Fibroblast of peridontal ligament (primary cell): ENCODE measurements at regions not wholly inside any gene's neighbourhood (a gene's known extent, or its start where the extent isn't known, plus 50 kb on each side); places are given as distances from the start of the nearest gene placed in this dataset.
A peak's percentile ranks its signal among the peaks of the same experiment; 100 is the strongest.

Experiments used
- DNase-seq: peaks from one replicate; pipeline ENCODE4 v3.0.0-alpha.2; 2010; ENCODE audit errors: extremely low read depth

DNA sequence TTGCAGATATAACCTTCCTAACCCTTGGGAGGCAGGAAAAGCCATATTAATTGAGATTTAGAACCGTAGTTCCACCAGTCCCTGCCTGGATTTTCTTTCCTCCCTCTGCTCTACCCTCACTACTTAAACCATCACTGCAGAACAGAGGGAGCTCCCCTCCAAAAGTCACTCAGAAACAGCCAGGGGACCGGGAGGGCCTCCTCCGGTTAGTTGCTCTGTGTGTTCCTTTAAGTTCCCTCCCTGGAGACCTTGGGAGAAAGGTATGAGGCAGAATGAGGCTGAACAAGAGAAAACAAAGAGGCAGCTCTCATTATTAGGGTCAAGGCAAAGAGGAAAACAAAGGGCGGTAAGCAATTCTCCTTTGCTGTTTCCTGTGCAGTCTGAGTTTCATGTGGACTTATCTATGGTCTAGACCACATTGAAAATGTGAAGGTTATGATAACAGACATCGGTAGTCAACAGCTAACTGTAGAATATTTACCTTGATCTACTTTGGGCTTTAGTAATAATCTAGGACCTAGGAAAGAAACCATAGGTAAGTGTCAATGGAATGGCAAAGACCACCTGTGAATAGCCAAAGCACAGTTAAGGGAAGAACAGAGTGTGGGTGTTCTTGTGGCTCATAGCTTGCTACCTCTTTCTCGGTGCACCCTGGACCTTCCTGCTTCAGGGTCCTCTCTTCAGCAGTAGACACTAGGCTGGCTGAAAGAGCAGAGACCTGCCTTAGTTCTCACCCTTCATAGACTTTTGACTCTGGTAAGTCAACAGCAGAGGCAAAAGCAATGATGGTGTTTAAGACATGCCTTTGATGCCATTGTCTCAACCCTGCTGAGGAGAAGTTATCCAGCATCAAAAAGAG is 250.9 kb upstream of the CITED2 start:
- DNase-seq, result no peak

DNA sequence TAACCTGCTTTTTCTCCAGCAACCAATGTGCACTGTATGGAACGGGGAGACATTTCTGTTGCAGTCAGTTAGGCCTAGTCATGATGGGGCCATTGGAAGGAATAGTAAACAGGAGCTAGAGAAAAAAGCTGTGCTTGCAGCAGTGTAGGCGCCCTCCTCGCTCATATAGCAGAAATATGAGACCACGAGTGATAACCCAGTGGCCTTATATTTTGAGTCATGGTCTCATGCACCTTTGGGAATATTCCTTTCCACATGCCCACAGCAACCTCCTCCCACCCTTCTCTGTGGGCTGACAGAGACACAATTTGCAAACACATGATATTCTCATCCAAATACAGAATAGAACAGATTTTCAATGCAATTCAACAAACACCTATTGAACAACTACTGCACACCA is 248.9 kb upstream of the CITED2 start:
- no peak for DNase-seq

DNA sequence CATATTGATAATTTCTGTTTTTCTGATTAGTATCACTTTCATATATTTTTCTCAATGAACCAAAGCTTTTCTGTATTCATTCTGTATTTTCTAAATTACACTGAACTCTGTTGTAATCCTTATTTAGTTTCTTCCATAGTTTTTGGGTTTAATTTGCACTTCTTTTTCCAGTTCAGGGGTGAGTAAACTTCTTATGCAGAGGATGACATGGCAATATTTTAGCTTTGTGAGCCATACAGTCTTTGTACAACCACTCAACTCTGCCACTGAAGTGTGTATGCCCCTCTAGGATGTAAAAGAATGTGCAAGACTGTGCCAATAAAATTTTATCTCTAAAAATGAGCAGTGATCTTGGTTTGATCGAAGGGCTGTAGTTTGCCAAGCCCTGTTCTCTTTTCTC is 239.0 kb upstream of the CITED2 start:
- no peak for DNase-seq

DNA sequence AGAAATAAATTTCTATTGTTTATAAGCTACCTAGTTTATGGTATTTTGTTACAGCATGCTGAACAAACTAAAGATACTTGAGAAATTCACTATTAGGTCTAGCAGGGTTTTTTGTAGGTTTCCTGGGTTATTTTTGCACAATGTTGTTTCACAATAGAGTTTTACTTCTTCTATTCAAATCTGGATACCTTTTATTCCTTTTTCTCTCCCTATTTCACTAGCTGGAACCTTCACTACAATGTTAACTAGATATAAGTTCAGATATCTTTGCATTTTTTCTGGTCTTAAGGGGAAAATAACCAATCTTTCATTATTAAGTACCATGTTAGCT is 237.7 kb upstream of the CITED2 start:
- no peak for DNase-seq

DNA sequence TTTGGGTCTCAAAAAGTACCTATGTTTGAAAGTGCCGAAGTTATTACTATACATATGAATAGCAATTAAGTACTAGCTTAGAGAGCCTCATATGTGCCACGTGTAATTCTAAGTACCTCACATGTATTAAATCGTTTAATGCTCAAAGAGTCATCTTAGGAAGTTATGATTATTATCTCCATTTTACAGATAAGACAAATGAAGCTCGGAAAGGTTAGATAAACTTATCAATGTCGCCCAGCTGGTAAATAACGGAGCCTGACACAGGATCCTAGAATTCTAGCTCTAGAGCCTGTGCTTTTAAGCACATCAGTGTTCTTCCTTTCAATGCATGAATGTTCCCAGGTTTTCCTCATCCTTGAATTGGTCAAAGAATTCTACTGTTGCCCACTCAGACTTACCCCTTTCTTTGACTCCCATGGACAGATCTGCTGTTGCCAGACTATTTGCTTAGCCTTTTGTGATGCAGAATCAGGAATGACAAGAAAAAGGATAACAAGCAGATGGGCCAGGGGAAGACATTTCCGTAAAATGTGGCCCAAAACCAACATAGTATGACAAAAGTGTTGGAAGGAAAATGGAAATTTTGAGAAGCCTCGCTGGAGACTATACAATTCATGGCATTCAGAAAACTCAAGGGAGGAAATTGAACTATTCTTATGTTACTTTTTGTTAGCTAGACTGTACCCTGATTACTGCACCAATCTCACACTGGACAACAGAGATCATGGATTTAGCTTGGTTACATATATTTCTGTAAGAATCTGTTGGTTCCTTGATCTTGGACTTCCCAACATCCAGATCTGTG is 237.1 kb upstream of the CITED2 start:
- DNase-seq, result no peak

DNA sequence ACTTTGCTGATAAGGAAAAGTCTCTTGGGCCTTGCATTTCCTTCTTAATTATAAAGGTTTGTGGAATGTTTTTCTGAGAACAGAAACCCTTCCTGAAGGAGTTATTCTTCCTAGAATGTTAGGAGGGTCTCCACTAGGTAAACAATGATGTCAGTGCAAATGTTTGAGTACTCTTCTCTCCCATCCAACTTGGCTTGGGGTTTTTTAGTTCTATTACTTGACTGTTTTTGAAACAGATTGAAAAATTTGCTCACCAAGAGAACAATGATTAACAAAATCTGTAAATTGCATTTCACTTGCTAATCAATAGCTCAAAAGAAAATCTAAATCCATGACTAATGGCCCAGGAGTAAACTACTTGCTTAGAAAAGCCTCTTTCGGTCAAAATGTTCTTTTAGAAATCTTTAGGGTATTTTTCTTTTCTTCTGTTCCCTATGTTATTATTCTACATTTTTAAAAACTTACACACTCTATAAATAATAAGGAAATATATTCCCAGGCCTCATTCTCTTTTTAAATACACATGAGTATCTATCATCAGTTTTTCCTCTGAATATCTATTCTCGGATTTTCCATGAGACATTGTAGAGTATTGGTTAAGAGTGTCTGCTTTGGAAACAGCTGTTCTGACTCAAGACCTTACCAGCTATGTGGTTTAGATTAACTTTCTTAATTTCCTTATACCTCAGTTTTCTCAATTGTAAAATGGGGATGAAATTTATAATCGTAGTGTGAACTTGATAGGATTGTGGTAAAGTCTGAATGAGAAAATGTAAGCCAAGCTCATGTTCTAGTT is 234.2 kb upstream of the CITED2 start:
- DNase-seq, result peak; percentile 80

DNA sequence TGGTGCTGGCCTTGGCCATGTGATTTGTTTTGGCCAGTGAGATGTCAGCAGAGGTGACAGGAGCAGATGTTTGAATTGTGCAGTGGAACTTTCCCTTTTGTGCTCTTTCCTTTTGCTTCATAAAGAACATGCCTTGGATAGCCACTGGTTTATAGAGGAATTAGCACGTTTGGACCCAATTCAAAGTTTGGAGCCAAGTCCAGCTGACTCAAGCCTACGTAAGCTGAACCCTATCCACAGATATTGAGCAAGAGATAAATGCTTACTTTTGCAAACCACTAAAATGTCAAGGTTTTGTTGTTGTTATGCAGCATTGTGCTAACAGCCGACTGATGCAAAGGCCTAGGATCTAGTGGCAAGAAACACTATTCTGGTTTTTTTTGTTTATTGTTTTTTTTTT is 230.9 kb upstream of the CITED2 start:
- peak; percentile 92 for DNase-seq

DNA sequence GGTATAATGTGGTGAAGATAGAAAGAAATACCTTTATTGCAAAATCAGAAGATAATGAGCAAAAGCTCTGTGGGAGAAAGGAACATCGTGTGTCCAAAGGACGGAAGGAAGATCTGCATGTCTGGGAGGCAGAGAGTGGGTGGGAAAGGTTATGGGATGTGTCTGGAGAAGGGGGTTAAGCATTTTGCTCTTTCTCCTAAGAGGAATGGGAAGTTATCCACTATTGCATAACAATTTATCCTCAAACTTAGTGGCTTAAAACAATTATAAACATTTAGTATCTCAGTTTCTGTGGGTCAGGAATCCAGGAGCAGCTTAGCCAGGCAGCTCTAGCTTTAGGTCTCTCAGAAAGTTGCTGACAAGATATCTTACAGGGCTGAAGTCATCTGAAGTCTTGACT is 229.1 kb upstream of the CITED2 start:
- no peak for DNase-seq

DNA sequence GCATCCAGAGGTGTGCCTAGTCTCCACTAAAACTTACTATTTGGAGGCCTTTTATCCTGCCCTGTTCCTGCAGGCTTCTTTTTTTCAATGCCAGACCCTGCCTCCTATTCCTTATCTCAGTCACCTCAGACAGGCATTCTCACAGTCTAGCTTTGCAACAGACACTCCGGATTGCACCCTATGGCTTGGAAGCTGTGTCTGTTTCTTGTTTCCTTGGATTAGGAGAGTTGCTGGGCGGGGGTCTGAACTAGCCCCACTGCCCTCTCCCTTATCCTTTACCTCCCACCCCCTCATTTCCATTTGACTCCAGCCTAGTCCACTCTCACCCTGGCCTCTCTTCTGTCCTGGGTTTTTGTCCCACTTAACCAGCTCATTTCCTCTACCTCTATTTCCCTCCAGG is 228.1 kb upstream of the CITED2 start:
- no peak for DNase-seq

DNA sequence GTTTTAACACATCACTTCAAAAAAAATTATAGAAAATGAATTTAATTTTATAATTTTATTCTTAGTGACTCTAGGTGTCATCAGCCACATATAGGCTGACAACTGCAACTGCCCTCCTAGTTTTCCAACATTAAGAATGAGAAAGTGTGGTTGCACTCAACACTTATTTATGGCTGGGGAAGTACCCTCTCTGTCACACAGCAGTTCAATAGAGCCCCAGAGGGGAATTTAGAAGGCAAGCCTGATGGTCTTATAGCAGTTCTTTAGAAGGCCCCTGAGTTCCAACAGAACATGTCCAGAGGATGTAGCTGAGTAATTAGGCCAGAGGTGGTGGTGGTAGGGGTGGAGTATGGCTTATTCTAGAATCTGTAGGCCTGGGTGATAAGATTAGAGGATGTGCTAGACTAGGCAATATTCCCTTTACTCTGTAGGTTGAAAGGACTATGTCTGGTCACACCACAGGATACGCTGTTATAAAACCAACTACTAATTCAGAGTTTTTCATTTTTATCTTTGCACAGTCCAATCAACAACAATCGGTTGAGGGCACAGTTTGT is 226.5 kb upstream of the CITED2 start:
- no peak for DNase-seq

DNA sequence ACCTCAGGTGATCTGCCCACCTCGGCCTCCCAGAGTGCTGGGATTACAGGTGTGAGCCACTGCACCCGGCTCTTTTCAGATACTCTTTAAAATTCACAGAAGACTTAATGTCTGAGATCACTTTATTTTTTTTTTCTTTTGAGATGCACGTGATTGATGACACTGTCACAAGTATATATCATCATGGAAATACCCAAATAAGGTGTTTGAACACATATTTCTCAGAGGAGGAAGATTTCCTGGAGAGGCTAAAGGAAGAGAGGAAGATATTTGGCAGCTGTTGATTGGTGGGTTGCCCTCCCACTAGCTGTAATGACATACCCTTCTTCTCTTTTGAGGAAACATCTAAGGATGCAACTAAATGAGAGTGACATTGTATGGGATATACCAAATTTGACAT is 225.9 kb upstream of the CITED2 start:
- DNase-seq, result no peak

DNA sequence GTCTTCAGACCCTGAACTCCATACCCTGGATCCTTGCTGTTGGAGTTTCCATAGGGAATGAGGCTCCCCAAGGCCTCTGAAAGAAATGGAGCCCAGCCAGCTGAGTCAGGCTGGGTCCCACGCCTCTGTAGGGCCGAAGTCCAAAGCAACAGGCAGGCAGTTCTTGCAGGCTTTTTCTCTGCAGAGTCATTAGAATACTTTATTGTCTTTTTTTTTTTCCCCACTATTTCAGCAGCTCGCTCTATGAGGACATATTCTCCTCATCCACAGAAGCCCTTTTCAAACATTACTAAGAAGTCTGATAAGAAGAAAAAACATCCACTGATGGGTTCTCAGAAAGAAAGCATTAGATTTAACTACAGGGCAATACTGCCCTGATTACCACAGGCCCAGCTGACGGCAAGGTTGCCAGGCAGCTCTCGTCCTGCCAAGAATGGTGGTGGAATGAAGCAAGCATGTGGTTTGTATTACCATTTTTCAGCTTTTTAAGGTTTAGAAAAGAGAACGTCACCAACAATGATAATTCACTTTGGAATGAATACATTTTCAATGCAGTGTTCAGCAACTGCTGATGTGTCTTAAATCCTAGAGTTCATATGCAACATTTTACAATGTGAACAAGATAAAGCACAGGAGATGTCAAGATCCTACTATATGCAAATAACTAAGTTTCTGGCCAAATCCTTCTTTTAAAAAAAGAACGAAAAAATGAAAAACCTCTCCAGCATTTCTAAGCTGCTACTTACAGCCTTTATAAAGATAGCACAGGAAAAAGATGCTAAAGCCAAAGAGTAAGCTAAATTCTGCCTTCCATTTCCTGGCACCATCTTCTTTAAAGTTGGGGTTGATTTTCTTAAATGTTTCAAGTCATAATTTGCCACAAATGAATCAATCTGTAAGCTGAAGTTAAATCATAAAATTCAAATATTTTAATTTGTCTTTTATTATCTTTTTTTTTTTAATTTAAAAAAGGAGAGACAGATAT is 223.6 kb upstream of the CITED2 start:
- DNase-seq, result peak; percentile 99

DNA sequence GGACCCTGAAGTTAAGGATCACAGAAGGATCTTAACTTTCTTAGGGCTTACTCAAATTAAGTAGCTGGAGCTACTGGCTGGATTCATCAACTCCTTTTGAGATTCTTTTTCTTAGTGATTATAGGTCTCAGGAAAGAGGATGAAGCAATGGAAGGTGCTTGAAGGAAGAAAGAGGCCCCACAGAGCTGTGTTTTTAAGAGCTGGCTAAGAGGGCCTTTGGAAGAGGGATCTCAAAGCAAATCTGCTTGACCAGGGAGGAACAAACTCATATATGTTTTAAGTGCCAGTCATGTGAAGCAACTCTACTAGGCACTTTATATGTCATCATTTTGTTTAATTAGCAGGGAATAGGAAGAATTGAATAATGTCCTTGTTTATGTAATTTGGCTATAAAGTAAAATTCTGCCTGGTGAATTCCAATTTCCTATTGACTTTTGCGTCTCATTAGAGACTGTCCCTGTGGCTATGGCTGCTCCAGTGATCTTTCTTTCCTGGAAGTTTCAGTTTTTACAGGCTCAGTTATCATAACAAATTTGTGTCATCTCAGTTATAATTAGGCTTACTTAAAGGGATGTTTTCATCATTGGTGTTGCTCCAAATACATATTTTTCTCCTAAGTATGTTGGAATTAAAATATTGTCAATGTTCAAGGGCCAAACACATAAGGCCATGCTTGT is 222.8 kb upstream of the CITED2 start:
- DNase-seq, result no peak

DNA sequence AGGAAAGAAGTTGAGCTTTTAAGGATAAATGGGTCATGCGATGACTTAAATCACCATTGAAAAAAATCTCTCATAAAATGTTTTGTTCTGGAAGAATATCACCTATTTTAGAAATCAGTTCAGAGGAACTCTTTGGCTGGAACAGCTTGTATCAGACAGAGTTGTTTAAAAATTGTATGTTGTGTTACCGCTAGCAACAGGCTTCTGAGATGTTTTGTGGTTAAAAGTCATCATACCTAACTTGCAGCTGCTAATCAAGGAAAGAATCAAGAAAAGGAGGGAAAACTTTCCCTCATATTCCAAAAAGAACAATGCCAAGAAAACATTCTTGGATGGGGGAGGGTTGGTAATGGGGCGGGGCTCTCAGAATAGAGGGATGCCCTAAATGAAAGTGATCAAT is 220.7 kb upstream of the CITED2 start:
- peak; percentile 79 for DNase-seq

DNA sequence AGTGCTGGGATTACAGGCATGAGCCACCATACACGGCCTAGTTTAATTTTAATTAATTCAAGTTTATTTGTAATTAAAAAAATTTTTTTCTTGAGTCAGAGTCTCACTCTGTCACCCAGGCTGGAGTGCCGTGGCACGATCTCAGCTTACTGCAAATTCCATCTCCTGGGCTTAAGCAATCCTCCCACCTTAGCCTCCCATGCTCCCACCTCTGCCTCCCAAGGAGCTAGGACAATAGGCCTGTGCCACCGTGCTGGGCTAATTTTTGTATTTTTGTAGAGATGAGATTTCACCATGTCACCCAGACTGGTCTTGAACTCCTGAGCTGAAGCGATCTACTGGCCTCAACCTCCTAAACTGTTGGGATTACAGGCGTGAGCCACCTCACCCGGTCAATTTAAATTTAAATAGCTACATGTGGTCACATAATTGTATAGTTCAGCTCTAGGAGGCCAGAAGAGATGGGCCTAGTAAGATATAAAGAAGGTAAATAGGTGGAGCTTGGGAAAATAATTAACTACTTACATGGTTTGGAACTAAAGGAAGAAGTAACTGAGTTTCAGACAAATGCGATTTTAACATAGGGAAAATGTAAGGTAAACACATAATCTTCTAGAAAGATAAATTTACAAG is 220.0 kb upstream of the CITED2 start:
- no peak for DNase-seq

DNA sequence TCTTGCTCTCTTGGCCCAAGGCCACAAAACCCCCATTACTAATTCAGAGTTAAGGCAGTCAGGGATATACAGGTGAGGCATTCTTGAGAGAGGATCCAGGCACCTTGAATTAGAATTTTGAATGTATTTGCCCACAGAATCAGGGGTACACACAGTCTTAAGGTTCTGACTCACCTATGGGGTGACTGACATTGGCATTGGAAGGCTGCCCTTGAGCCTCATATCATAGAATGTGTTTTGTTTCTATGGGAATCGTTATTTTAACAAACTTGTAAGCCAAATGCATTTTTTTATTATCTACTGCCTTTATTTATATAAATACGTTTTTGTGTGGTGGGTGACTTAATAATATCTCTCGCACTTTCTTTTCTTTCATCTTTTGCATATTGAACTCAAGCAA is 218.6 kb upstream of the CITED2 start:
- no peak for DNase-seq

DNA sequence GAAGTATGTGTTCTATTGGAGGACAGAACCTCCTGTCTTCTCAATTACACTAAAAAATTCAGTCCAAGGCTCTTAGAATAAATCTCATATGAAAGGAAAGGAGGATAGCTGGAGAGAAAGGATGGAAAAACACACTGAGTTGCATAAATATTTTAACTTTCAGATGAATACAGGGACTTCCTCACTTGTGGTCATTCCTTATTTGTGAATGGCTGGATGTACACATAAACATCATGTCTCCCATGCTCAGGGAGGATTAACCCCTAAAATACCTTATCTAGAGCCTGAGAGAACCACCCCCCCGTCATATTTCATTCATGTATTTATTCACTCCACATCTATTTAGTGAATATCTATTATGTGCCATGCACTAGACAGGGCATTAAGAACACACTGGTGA is 217.6 kb upstream of the CITED2 start:
- DNase-seq, result no peak

DNA sequence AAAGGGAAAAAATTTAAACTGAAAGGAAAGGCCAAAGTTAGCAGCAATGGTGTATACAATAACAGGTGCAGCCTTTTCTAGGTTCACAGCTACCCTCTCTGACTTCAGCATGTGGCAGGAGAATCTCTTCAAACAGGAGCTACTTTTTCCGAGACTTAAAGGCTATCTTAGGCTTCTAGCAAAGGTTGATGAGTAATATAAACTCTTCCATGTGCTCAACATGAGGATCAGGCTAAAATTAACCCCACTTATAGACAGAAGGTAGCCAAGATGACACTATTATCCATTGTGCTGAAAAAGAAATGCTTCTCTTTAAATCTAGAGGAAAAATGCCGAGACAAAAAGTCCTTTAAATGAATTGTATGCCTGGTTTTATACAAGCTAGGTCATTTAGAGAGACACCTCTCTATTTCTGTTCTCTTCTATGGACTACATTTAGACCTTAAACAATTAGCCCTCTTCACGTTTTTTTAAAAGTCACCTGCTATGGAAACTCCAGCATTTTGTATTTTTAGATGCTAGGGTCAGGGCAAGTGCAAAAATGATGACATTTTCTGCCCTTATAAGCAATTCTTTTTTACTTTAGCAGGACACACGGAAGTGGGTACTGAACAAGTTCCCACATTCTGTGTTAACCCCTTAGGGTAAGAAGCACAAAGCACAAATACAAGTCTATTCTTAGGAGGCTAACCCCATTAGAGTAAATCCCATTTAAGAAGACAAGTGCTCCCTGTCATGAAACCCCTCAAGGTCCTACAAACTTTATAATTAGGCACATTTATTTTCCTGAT is 216.8 kb upstream of the CITED2 start:
- no peak for DNase-seq

DNA sequence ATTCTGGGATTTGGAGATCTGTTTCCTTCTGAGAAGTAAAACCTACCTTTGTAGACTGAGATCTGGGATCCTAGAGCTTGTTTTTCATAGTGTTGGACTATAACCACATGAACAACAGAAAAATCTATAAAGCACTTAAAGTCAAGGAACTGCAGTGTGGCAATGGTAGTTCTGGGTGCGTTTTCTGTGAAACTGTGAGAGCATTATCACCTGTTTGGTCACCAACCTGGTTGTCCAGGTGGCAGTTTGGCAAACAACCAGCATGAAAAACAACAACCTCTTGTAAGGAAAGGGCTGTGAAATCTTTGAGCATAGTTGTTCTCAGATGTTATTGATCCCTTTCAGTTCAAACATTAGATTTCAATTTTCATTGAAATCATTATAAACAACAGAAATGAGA is 215.8 kb upstream of the CITED2 start:
- no peak for DNase-seq
